GM10266 (cell line): ENCODE measurements at regions not wholly inside any gene's neighbourhood (a gene's known extent, or its start where the extent isn't known, plus 50 kb on each side); places are given as distances from the start of the nearest gene placed in this dataset.

ENCODE experiments used
- DNase-seq: peaks from one replicate; pipeline ENCODE4 v3.0.0; 2012; ENCODE audit errors: extremely low spot score
- TF ChIP-seq, protein P1 (sequence below): IDR thresholded peaks from 2 replicates; pipeline ENCODE4 v1.5.1; 2012; ENCODE audit warnings: mild to moderate bottlenecking, low read depth; ENCODE audit not compliant: control insufficient read depth, insufficient read depth; ENCODE audit errors: missing control alignments

DNA sequence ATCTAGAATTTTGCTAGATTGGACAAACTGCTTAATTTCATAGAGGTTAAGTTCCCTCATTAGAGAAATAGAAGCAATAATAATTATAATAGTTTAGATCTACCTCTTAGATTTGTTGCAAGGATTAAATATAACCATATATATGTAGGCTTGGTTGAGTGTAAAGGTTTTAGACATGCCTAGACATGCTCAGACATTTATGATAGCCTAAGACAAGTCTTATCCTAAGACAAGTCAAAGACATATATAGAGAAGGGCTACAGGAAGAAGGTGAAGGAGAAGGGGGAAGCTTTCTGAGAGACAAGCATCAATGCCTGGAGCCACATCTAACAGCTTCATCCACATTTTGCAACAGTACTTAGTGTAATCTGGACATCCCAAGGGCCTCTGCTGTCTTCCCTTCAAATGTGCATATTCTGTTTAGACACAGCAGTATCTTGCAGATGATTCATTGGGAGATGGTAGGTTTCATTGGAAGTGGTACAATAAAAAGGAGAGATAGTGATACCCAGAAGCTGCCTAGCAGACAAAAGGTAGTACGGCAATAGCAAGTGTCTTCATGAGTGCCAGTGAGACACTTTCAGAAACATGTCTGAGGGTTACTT lies 146.5 kb downstream of the HGF start:
- TF ChIP-seq, protein P1, sequence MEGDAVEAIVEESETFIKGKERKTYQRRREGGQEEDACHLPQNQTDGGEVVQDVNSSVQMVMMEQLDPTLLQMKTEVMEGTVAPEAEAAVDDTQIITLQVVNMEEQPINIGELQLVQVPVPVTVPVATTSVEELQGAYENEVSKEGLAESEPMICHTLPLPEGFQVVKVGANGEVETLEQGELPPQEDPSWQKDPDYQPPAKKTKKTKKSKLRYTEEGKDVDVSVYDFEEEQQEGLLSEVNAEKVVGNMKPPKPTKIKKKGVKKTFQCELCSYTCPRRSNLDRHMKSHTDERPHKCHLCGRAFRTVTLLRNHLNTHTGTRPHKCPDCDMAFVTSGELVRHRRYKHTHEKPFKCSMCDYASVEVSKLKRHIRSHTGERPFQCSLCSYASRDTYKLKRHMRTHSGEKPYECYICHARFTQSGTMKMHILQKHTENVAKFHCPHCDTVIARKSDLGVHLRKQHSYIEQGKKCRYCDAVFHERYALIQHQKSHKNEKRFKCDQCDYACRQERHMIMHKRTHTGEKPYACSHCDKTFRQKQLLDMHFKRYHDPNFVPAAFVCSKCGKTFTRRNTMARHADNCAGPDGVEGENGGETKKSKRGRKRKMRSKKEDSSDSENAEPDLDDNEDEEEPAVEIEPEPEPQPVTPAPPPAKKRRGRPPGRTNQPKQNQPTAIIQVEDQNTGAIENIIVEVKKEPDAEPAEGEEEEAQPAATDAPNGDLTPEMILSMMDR: no peak

DNA sequence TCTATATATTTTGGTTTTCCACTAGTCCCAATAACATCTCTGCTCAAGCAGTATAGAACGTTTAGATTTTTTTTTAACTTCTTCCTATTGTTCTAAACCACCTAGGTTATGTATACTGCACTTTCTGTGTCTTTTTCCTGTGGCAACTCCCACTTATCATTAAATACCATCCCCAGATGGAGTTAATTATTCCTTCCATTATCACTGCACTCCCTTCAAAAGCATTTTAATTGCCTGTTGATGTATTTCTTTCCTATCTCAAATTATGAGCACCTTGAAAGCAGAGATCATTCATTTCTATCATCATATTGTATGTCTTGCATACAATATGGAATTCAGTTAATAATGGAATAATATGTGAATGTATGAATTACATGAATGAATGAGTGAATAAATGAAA lies 148.0 kb downstream of the HGF start:
- no peak for DNase-seq
- TF ChIP-seq, protein P1: no peak

More for the DNA sequence above, 146.5 kb downstream of the HGF start:
- no peak for DNase-seq

DNA sequence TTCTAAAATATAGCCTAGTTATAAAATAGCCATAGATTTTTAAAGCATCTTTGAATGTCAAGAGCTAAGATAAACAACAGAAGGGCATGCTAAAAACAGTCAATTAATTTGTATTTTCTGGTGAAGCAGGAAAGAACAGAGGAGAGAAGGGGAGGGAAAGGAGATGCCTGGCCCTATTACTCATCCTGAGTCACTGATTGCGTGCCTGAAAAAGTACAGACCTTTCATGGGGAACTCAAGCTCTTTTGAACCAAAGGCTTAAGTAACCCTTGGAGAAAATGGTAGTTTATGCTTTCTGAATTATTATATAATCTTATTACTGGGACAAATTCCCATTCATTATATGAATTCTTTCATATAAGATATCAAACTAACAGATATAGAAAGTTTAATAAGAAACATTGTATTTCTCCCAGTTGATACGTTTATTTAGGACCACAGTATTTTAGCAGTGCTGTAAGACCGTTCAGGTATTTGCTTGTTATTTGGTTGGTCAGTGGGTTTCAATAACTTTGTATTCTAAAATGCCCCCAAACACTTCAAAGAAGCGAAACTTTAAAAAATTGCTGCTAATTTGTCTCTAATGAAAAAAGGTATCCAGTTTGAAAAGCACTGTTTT lies 151.3 kb downstream of the HGF start:
- DNase-seq: no peak
- TF ChIP-seq, protein P1: no peak

- TF ChIP-seq, protein P1: no peak
- DNase-seq: no peak
Measured at GRCh38 chr7:81616951-81617350, 152.9 kb downstream of the HGF start.

DNA sequence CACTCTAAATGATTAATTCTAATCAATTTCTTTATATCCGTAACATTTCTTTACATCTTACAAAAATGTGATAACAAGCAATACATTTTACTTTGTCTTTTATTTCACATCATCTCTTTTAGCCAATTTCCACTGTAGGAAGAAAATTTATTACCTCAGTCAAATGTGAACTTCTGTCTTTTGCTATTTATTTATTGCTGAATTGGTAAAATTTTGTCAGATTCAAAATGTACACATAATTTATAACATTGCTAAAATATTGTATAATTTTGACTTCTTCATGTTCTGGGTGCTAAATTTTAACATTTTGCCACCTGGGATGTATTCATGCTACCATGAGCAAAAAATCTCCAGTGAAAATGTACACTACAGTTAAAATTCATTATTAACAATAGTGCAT lies 158.0 kb downstream of the HGF start:
- no peak for DNase-seq
- TF ChIP-seq, protein P1: no peak

GRCh38 chr7:81611040-81611439 lies 158.8 kb downstream of the HGF start:
- TF ChIP-seq, protein P1: no peak
- no peak for DNase-seq

- TF ChIP-seq, protein P1: no peak
- no peak for DNase-seq
Measured at GRCh38 chr7:81608748-81609382, 161.0 kb downstream of the HGF start.
